H9 (cell line): ENCODE measurements at regions not wholly inside any gene's neighbourhood (a gene's known extent, or its start where the extent isn't known, plus 50 kb on each side); places are given as distances from the start of the nearest gene placed in this dataset.

ENCODE experiments used
- DNase-seq: peaks from one replicate; pipeline ENCODE4 v3.0.0-alpha.2; 2017
- H2AFZ ChIP-seq: one replicate; pipeline ENCODE4 v1.6.1; 2013; ENCODE audit warnings: mild to moderate bottlenecking, low read length, control low read depth, moderate library complexity
- H2AK5ac ChIP-seq: 2 replicates; pipeline ENCODE4 v1.6.1; 2013; ENCODE audit warnings: low read length, control low read depth, mixed read lengths; ENCODE audit not compliant: insufficient read length
- H2BK120ac ChIP-seq: one replicate; pipeline ENCODE4 v1.6.1; 2013; ENCODE audit warnings: low read depth, mild to moderate bottlenecking, low read length, control low read depth, inconsistent platforms; ENCODE audit not compliant: poor library complexity, severe bottlenecking
- H2BK12ac ChIP-seq: 2 replicates; pipeline ENCODE4 v1.6.1; 2013; ENCODE audit warnings: low read length, control low read depth, mixed read lengths, low read depth; ENCODE audit not compliant: insufficient read length
- H2BK15ac ChIP-seq: 2 replicates; pipeline ENCODE4 v1.6.1; 2013; ENCODE audit warnings: low read depth, low read length, control low read depth
- H2BK20ac ChIP-seq: one replicate; pipeline ENCODE4 v1.6.1; 2013; ENCODE audit warnings: low read depth, mild to moderate bottlenecking, low read length, control low read depth, inconsistent platforms; ENCODE audit not compliant: poor library complexity, severe bottlenecking
- H2BK5ac ChIP-seq: 2 replicates; pipeline ENCODE4 v1.6.1; 2013; ENCODE audit warnings: low read length, control low read depth, mixed read lengths; ENCODE audit not compliant: insufficient read length
- H3K14ac ChIP-seq: 2 replicates; pipeline ENCODE4 v1.6.1; 2013; ENCODE audit warnings: low read length, control low read depth; ENCODE audit not compliant: insufficient read depth
- H3K18ac ChIP-seq: 2 replicates; pipeline ENCODE4 v1.6.1; 2013; ENCODE audit warnings: low read depth, mild to moderate bottlenecking, mixed read lengths, low read length, control low read depth; ENCODE audit not compliant: insufficient read length
- H3K23ac ChIP-seq: 2 replicates; pipeline ENCODE4 v1.6.1; 2013; ENCODE audit warnings: low read length, control low read depth, mixed read lengths, low read depth; ENCODE audit not compliant: insufficient read length
- H3K23me2 ChIP-seq: 2 replicates; pipeline ENCODE4 v1.6.1; 2013; ENCODE audit warnings: low read depth, mild to moderate bottlenecking, mixed read lengths, low read length, control low read depth; ENCODE audit not compliant: insufficient read length, poor library complexity, severe bottlenecking
- H3K27ac ChIP-seq: 2 replicates; pipeline ENCODE4 v1.5.1; 2013; ENCODE audit warnings: low read length, control low read depth, mixed read lengths, low read depth; ENCODE audit not compliant: insufficient read length
- H3K27me3 ChIP-seq: 2 replicates; pipeline ENCODE4 v1.6.1; 2013; ENCODE audit warnings: low read length, control low read depth, inconsistent platforms; ENCODE audit not compliant: insufficient read depth
- H3K4ac ChIP-seq: 2 replicates; pipeline ENCODE4 v1.6.1; 2013; ENCODE audit warnings: low read depth, mild to moderate bottlenecking, control low read depth, inconsistent platforms, low read length, moderate library complexity
- H3K4me1 ChIP-seq: 2 replicates; pipeline ENCODE4 v1.6.1; 2013; ENCODE audit warnings: low read length, control low read depth, inconsistent platforms; ENCODE audit not compliant: insufficient read depth
- H3K4me2 ChIP-seq: 2 replicates; pipeline ENCODE4 v1.6.1; 2013; ENCODE audit warnings: low read length, control low read depth, mixed read lengths; ENCODE audit not compliant: insufficient read length, insufficient read depth
- H3K56ac ChIP-seq: 2 replicates; pipeline ENCODE4 v1.6.1; 2013; ENCODE audit warnings: low read depth, mild to moderate bottlenecking, mixed read lengths, low read length, control low read depth; ENCODE audit not compliant: insufficient read length
- H3K79me1 ChIP-seq: 2 replicates; pipeline ENCODE4 v1.6.1; 2013; ENCODE audit warnings: low read depth, mild to moderate bottlenecking, moderate library complexity, low read length, control low read depth, inconsistent platforms; ENCODE audit not compliant: insufficient read depth, poor library complexity, severe bottlenecking
- H3K79me2 ChIP-seq: 2 replicates; pipeline ENCODE4 v1.6.1; 2013; ENCODE audit warnings: low read length, control low read depth, inconsistent platforms; ENCODE audit not compliant: insufficient read depth
- H3K9ac ChIP-seq: 2 replicates; pipeline ENCODE4 v1.6.1; 2013; ENCODE audit warnings: low read length, control low read depth, mixed read lengths; ENCODE audit not compliant: insufficient read length; ENCODE audit errors: extremely low read depth
- H3K9me3 ChIP-seq: one replicate; pipeline ENCODE4 v1.6.1; 2013; ENCODE audit warnings: low read depth, low read length, inconsistent platforms; ENCODE audit not compliant: control insufficient read depth
- H3T11ph ChIP-seq: one replicate; pipeline ENCODE4 v1.6.1; 2013; ENCODE audit warnings: mild to moderate bottlenecking, low read length, control low read depth, inconsistent platforms
- H4K20me1 ChIP-seq: one replicate; pipeline ENCODE4 v1.6.1; 2013; ENCODE audit not compliant: control insufficient read depth, insufficient read length, insufficient read depth
- H4K5ac ChIP-seq: 2 replicates; pipeline ENCODE4 v1.6.1; 2013; ENCODE audit warnings: low read depth, mild to moderate bottlenecking, mixed read lengths, low read length, control low read depth; ENCODE audit not compliant: insufficient read length
- H4K8ac ChIP-seq: replicated peaks from 2 replicates; pipeline ENCODE4 v1.6.1; 2013; ENCODE audit warnings: low read length, control low read depth, mixed read lengths, low read depth; ENCODE audit not compliant: insufficient read length
- H4K91ac ChIP-seq: 2 replicates; pipeline ENCODE4 v1.6.1; 2013; ENCODE audit warnings: low read depth, mild to moderate bottlenecking, moderate library complexity, mixed read lengths, low read length, control low read depth; ENCODE audit not compliant: insufficient read length
- H3K27ac Mint-ChIP-seq, 3 experiments: 2 replicates in 2 of 3; 3 replicates in 1 of 3; pipeline ENCODE4 v1.8.0; 2020 to 2021; ENCODE audit warnings: mixed read lengths in 3 of 3, mild to moderate bottlenecking in 1 of 3, moderate library complexity in 1 of 3
- H3K27me3 Mint-ChIP-seq: 2 replicates; pipeline ENCODE4 v1.8.0; 2021; ENCODE audit warnings: low read depth, mild to moderate bottlenecking, moderate library complexity, mixed read lengths
- H3K36me3 Mint-ChIP-seq, 3 experiments: 2 replicates in 2 of 3; 3 replicates in 1 of 3; pipeline ENCODE4 v1.8.0; 2020 to 2021; ENCODE audit warnings: low read depth in 3 of 3, mixed read lengths in 3 of 3; ENCODE audit not compliant: insufficient read depth in 1 of 3
- H3K4me1 Mint-ChIP-seq, 2 experiments: 2 replicates each; pipeline ENCODE4 v1.8.0; 2020; ENCODE audit warnings: mixed read lengths in 2 of 2
- H3K4me3 Mint-ChIP-seq, 2 experiments: 2 replicates in 1 of 2; 3 replicates in 1 of 2; pipeline ENCODE4 v1.8.0; 2020 to 2021; ENCODE audit warnings: mild to moderate bottlenecking in 2 of 2, mixed read lengths in 2 of 2, moderate library complexity in 1 of 2
- H3K9me3 Mint-ChIP-seq, 2 experiments: 2 replicates in 1 of 2; 3 replicates in 1 of 2; pipeline ENCODE4 v1.8.0; 2020; ENCODE audit warnings: mild to moderate bottlenecking in 2 of 2, mixed read lengths in 2 of 2, moderate library complexity in 1 of 2
- WGBS: extraction: QIAGEN DNeasy Blood & Tissue Kit; methylation state at CpG from one replicate; pipeline ENCODE4 v1.1.7; 2013; ENCODE audit warnings: missing lambda C conversion rate, low lambda C conversion rate, mixed read lengths; ENCODE audit not compliant: insufficient read length; ENCODE audit errors: extremely low coverage; 5-methylcytosine and 5-hydroxymethylcytosine counted together
- TF ChIP-seq, protein P1 (sequence below): fragments of 200-600 bp; sonication (generic); conservative IDR thresholded peaks from 3 replicates; pipeline ENCODE4 v1.8.0; 2021; ENCODE audit warnings: antibody characterized with exemption, mild to moderate bottlenecking

DNA sequence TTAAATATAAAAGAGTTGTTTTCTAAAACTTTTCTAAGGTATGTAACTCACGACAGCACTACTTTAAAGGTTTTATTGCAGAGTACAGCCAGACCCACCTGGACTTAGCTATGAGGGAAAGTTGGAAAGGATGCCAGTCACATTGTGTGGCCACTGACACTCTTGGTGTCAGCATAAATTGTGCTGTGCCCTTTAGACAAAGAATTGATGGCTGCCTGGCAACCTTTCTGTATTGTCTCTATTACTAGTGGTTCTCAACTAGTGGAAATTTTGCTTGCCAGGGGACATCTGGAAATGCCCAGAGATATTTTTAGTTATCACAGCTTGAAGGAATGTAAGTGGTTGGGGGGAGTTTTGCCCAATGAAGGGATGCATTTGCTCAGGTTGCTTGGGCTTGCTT lies 117.5 kb upstream of the APP start:
- Histone ChIP-seq H3K23ac (no peak overlapping the region), H4K20me1 (no peaks in the 10 kb centered on the region), H2BK120ac (no peak overlapping the region), H3K79me2 (no peaks in the 10 kb centered on the region), H2AFZ (no peak overlapping the region), H2BK5ac (no peak overlapping the region), H3K79me1 (no peaks in the 10 kb centered on the region), H2BK15ac (no peak overlapping the region), H3K27me3 (no peaks in the 10 kb centered on the region), H3K4ac (no peak overlapping the region), H2BK20ac (no peak overlapping the region), H2AK5ac (no peak overlapping the region), H3K27ac (no peak overlapping the region), H4K5ac (no peak overlapping the region), H3K18ac (no peak overlapping the region), H3K9me3 (no peaks in the 10 kb centered on the region), H3K9ac (no peak overlapping the region), H3K14ac (no peak overlapping the region), H3K23me2 (no peaks in the 10 kb centered on the region), H3K4me1 (no peaks in the 10 kb centered on the region), H2BK12ac (no peak overlapping the region), H4K8ac (no peak overlapping the region), H3T11ph (no peak overlapping the region), H3K56ac (no peak overlapping the region), H3K4me2 (no peak overlapping the region), H4K91ac (no peak overlapping the region)
- DNase-seq = no peak
- peaks cover 0 to 5% (median 0%) of the 10 kb centered on the region in 3 experiments; a peak in 1 of 7 replicates for H3K36me3 Mint-ChIP-seq
- H3K9me3 Mint-ChIP-seq = peaks cover 0 to 6% of the 10 kb centered on the region in 2 experiments; a peak in 1 of 5 replicates
- no peak overlapping the region for H3K4me3 Mint-ChIP-seq
- no peaks in the 10 kb centered on the region for H3K4me1 Mint-ChIP-seq
- no CpG with 5 or more reads among the region's 1 CpG for WGBS
- TF ChIP-seq, protein P1, sequence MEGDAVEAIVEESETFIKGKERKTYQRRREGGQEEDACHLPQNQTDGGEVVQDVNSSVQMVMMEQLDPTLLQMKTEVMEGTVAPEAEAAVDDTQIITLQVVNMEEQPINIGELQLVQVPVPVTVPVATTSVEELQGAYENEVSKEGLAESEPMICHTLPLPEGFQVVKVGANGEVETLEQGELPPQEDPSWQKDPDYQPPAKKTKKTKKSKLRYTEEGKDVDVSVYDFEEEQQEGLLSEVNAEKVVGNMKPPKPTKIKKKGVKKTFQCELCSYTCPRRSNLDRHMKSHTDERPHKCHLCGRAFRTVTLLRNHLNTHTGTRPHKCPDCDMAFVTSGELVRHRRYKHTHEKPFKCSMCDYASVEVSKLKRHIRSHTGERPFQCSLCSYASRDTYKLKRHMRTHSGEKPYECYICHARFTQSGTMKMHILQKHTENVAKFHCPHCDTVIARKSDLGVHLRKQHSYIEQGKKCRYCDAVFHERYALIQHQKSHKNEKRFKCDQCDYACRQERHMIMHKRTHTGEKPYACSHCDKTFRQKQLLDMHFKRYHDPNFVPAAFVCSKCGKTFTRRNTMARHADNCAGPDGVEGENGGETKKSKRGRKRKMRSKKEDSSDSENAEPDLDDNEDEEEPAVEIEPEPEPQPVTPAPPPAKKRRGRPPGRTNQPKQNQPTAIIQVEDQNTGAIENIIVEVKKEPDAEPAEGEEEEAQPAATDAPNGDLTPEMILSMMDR = no peak
- H3K27ac Mint-ChIP-seq = no peak overlapping the region; a peak in 1 of 7 replicates
- no peaks in the 10 kb centered on the region for H3K27me3 Mint-ChIP-seq
